ENCODE measurements at regions not wholly inside any gene's neighbourhood (a gene's known extent, or its start where the extent isn't known, plus 50 kb on each side); places are given as distances from the start of the nearest gene placed in this dataset.

GRCh38 chr7:17396692-17397091 is 98.2 kb downstream of the AHR start:
- Histone ChIP-seq H2AFZ (no peak overlapping the region), H3K4me2 (no peak overlapping the region), H3K9me3 (ENCODE audit: low read depth) (no peaks in the 10 kb centered on the region), H4K20me1 (ENCODE audit: insufficient read depth, poor library complexity, severe bottlenecking) (no peaks in the 10 kb centered on the region), H3K36me3 (replicated peaks; ENCODE audit: insufficient read depth, low read depth) (no peaks in the 10 kb centered on the region), H3K4me3 (no peak overlapping the region), H3K27me3 (no peaks in the 10 kb centered on the region), H3K79me2 (no peaks in the 10 kb centered on the region), H3K27ac (no peak overlapping the region), H3K9me2 (replicated peaks; ENCODE audit: insufficient read depth) (no peaks in the 10 kb centered on the region), H3K4me1 (ENCODE audit: insufficient read depth) (no peaks in the 10 kb centered on the region)
- TF ChIP-seq CTCF (IDR thresholded peaks at IDR 0.05; ENCODE audit: poor library complexity), result no peak
- no peak for TF ChIP-seq EZH2 (IDR thresholded peaks at IDR 0.05; ENCODE audit: borderline replicate concordance)
- no peak for TF ChIP-seq EZH2phosphoT487 (IDR thresholded peaks at IDR 0.05; ENCODE audit: low read depth, severe bottlenecking, unreplicated experiment)
- DNase-seq (ENCODE audit: low spot score), result no peak
- 95% methylated on average over 2 of the region's 2 CpGs for WGBS (ENCODE audit: low lambda C conversion rate, missing lambda C conversion rate)

GRCh38 chr7:17401791-17402627 is 103.6 kb downstream of the AHR start:
- no peak for DNase-seq (ENCODE audit: low spot score)
- Histone ChIP-seq H3K4me2 (no peak overlapping the region), H3K36me3 (replicated peaks; ENCODE audit: insufficient read depth, low read depth) (no peaks in the 10 kb centered on the region), H3K27me3 (no peaks in the 10 kb centered on the region), H4K20me1 (ENCODE audit: insufficient read depth, poor library complexity, severe bottlenecking) (no peaks in the 10 kb centered on the region), H3K4me3 (no peak overlapping the region), H3K9me2 (replicated peaks; ENCODE audit: insufficient read depth) (no peaks in the 10 kb centered on the region), H3K4me1 (ENCODE audit: insufficient read depth) (no peaks in the 10 kb centered on the region), H2AFZ (no peak overlapping the region), H3K27ac (no peak overlapping the region), H3K79me2 (no peaks in the 10 kb centered on the region), H3K9me3 (ENCODE audit: low read depth) (no peaks in the 10 kb centered on the region)
- TF ChIP-seq EZH2 (IDR thresholded peaks at IDR 0.05; ENCODE audit: borderline replicate concordance) (no peak), EZH2phosphoT487 (IDR thresholded peaks at IDR 0.05; ENCODE audit: low read depth, severe bottlenecking, unreplicated experiment) (no peak), CTCF (IDR thresholded peaks at IDR 0.05; ENCODE audit: poor library complexity) (no peak)
- 94% methylated on average over 6 of the region's 6 CpGs for WGBS (ENCODE audit: low lambda C conversion rate, missing lambda C conversion rate)

- 78% methylated on average over 9 of the region's 9 CpGs for WGBS (ENCODE audit: low lambda C conversion rate, missing lambda C conversion rate)
- Histone ChIP-seq H3K27ac (no peak overlapping the region), H3K36me3 (replicated peaks; ENCODE audit: insufficient read depth, low read depth) (no peaks in the 10 kb centered on the region), H3K4me1 (ENCODE audit: insufficient read depth) (no peaks in the 10 kb centered on the region), H3K79me2 (no peaks in the 10 kb centered on the region), H3K9me2 (replicated peaks; ENCODE audit: insufficient read depth) (no peaks in the 10 kb centered on the region), H2AFZ (no peak overlapping the region), H3K9me3 (ENCODE audit: low read depth) (no peaks in the 10 kb centered on the region), H3K4me3 (no peak overlapping the region), H4K20me1 (ENCODE audit: insufficient read depth, poor library complexity, severe bottlenecking) (no peaks in the 10 kb centered on the region), H3K4me2 (no peak overlapping the region), H3K27me3 (no peaks in the 10 kb centered on the region)
- DNase-seq (ENCODE audit: low spot score), result no peak
- no peak for TF ChIP-seq EZH2phosphoT487 (IDR thresholded peaks at IDR 0.05; ENCODE audit: low read depth, severe bottlenecking, unreplicated experiment)
Measured at GRCh38 chr7:17402628-17403278, 104.3 kb downstream of the AHR start.

GRCh38 chr7:17404006-17404405 is 105.6 kb downstream of the AHR start:
- no peaks in the 10 kb centered on the region for H3K9me2 ChIP-seq (replicated peaks; ENCODE audit: insufficient read depth)
- TF ChIP-seq EZH2phosphoT487 (IDR thresholded peaks at IDR 0.05; ENCODE audit: low read depth, severe bottlenecking, unreplicated experiment) (no peak), CTCF (IDR thresholded peaks at IDR 0.05; ENCODE audit: poor library complexity) (no peak), EZH2 (IDR thresholded peaks at IDR 0.05; ENCODE audit: borderline replicate concordance) (no peak)
- no peak overlapping the region for H3K27ac ChIP-seq
- H4K20me1 ChIP-seq (ENCODE audit: insufficient read depth, poor library complexity, severe bottlenecking), result no peaks in the 10 kb centered on the region
- H3K27me3 ChIP-seq, result no peaks in the 10 kb centered on the region
- no peaks in the 10 kb centered on the region for H3K79me2 ChIP-seq
- no peaks in the 10 kb centered on the region for H3K4me1 ChIP-seq (ENCODE audit: insufficient read depth)
- DNase-seq (ENCODE audit: low spot score), result no peak
- no peak overlapping the region for H3K4me3 ChIP-seq
- 39% methylated on average over 3 of the region's 3 CpGs for WGBS (ENCODE audit: low lambda C conversion rate, missing lambda C conversion rate)
- no peak overlapping the region for H2AFZ ChIP-seq
- no peaks in the 10 kb centered on the region for H3K36me3 ChIP-seq (replicated peaks; ENCODE audit: insufficient read depth, low read depth)
- H3K4me2 ChIP-seq, result no peak overlapping the region
- no peaks in the 10 kb centered on the region for H3K9me3 ChIP-seq (ENCODE audit: low read depth)
